Activated CD4-positive, alpha-beta memory T cell treated with anti-CD3 and anti-CD28 coated beads, Interleukin-2, amount 10 ng/mL, durations not matched to agents 7 days and 5 days (primary cell): ENCODE measurements at regions not wholly inside any gene's neighbourhood (a gene's known extent, or its start where the extent isn't known, plus 50 kb on each side); places are given as distances from the start of the nearest gene placed in this dataset.

ENCODE experiments used
- CTCF ChIA-PET: fragments of 350-600 bp; sonication (Branson Sonifier 250); formaldehyde crosslinking; loops from one replicate; lab custom pipeline; 2021; ENCODE audit warnings: antibody characterized with exemption, inconsistent platforms; lab: Charles Lee
- POLR2A ChIA-PET: fragments of 350-600 bp; sonication (Branson Sonifier 250); formaldehyde crosslinking; loops from one replicate; lab custom pipeline; 2021; ENCODE audit warnings: antibody characterized with exemption; lab: Charles Lee
- DNase-seq: peaks from one replicate; pipeline ENCODE4 v3.0.0-alpha.2; 2020
- H3K27ac Mint-ChIP-seq: one replicate; pipeline ENCODE4 v1.8.0; 2021; ENCODE audit warnings: mild to moderate bottlenecking, mixed read lengths
- H3K27me3 Mint-ChIP-seq: one replicate; pipeline ENCODE4 v1.8.0; 2021; ENCODE audit warnings: mixed read lengths
- H3K36me3 Mint-ChIP-seq: one replicate; pipeline ENCODE4 v1.8.0; 2021; ENCODE audit warnings: low read depth, mixed read lengths
- H3K4me1 Mint-ChIP-seq: one replicate; pipeline ENCODE4 v1.8.0; 2021; ENCODE audit warnings: mixed read lengths
- H3K4me3 Mint-ChIP-seq: one replicate; pipeline ENCODE4 v1.8.0; 2021; ENCODE audit warnings: mild to moderate bottlenecking, mixed read lengths
- H3K9me3 Mint-ChIP-seq: one replicate; pipeline ENCODE4 v1.8.0; 2021; ENCODE audit warnings: mixed read lengths

DNA sequence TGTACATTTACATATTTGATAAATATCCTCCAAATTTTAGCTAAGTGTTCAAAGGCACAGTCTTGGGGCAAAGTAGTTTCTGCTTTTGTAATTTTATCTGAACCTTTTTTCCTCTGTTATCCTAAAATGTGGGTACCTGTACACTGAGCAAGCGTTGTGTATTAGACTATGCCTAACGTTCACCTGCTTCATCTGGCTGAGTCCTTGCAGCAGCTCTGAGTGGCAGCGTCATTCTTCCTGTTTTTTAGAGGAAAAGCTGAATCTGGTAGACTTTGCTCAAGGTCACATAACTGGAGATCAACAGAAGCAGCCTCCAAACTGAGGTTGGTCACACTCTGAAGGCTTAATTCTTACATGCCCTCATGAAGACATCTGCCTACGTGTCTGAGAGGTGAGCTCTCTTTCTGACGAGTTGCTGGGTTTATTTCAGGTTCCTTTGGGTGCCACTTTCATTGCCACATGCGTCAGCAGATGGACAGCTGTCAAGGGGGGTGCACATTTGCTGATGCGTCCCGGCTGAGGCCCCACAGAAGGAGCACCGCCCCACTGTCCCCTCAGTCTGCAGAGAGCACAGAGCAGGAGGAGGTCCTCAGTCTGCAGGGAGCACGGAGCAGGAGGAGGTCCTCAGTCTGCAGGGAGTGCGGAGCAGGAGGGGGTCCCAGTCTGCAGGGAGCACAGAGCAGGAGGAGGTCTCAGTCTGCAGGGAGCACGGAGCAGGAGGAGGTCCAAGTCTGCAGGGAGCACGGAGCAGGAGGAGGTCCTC lies 406.5 kb upstream of the SHH start:
- H3K27me3 Mint-ChIP-seq = no peaks in the 10 kb centered on the region
- CTCF ChIA-PET = no interaction called here
- no peaks in the 10 kb centered on the region for H3K4me1 Mint-ChIP-seq

DNA sequence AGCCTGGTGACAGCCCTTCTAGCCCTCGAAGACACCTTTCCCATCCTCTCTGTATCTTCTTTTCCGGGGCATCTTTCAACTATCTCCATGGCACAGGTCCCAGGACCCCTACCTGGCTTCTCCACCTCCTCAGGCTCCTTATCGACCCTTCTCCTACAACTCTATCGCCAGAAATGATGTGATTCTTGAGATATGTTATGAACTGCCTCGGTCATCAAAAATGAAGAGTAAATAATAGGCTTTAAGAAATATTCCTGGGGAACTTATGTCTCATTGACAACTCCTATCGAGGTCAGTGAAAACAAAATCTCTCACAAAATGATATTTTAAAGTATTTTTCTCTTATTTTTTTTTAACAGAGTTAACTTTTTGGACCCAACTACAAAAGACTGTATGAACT lies 405.5 kb upstream of the SHH start:
- CTCF ChIA-PET = no interaction called here
- H3K4me3 Mint-ChIP-seq = no peak overlapping the region
- no peaks in the 10 kb centered on the region for H3K4me1 Mint-ChIP-seq
- DNase-seq = no peak
- H3K27ac Mint-ChIP-seq = no peak overlapping the region
- H3K36me3 Mint-ChIP-seq = no peaks in the 10 kb centered on the region
- POLR2A ChIA-PET = no interaction called here
- no peaks in the 10 kb centered on the region for H3K9me3 Mint-ChIP-seq
- no peaks in the 10 kb centered on the region for H3K27me3 Mint-ChIP-seq

More for the DNA sequence above, 406.5 kb upstream of the SHH start:
- H3K36me3 Mint-ChIP-seq = no peaks in the 10 kb centered on the region
- no peak overlapping the region for H3K4me3 Mint-ChIP-seq
- DNase-seq = no peak
- no peaks in the 10 kb centered on the region for H3K9me3 Mint-ChIP-seq
- POLR2A ChIA-PET = no interaction called here
- H3K27ac Mint-ChIP-seq = no peak overlapping the region

DNA sequence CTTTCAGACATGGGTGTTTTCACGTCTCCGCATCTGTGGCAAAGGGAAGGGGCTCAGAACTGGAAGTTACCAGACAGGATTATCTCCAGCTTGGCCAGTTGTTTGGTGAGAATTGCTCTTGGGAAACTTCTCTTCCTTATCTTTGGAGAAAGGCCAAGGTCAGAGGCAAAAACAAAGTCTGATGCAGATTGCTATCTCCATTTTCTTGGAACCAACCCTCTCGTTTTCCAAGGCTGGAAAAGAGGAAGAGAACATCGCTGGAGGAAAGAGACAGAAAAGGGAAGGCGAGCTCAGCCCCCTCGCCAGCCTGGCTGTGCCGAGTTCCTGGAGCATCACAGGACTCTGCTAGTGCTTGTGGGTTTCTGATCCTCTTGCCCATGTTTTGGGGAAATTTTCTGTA lies 396.8 kb upstream of the SHH start:
- Mint-ChIP-seq H3K4me3 (no peak overlapping the region), H3K9me3 (no peaks in the 10 kb centered on the region), H3K27me3 (no peaks in the 10 kb centered on the region), H3K27ac (no peak overlapping the region), H3K4me1 (no peaks in the 10 kb centered on the region), H3K36me3 (no peaks in the 10 kb centered on the region)
- no peak for DNase-seq
- CTCF ChIA-PET = no interaction called here
- POLR2A ChIA-PET = no interaction called here

DNA sequence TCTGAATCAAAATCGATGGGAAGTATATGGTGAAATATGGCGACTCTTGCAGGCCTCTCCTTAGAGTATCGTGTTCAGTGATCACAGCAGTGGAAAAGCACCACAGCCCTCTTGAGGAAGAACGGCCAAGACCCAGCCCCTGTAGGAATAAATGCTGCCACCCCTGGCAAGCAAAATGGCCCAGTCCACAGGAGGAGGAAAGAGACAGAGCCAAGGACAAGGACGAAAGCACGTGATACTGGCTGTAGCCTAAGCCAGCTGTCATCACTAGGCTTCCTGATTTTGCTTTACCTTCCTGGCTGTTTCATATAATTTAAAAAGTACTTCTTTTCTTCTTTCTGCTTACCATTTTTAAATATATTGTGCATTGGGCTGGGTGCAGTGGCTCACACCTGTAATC lies 395.0 kb upstream of the SHH start:
- Mint-ChIP-seq H3K36me3 (no peaks in the 10 kb centered on the region), H3K27me3 (no peaks in the 10 kb centered on the region), H3K27ac (no peak overlapping the region), H3K9me3 (no peaks in the 10 kb centered on the region), H3K4me3 (no peak overlapping the region), H3K4me1 (no peaks in the 10 kb centered on the region)
- no peak for DNase-seq
- CTCF ChIA-PET = no interaction called here
- POLR2A ChIA-PET = no interaction called here

DNA sequence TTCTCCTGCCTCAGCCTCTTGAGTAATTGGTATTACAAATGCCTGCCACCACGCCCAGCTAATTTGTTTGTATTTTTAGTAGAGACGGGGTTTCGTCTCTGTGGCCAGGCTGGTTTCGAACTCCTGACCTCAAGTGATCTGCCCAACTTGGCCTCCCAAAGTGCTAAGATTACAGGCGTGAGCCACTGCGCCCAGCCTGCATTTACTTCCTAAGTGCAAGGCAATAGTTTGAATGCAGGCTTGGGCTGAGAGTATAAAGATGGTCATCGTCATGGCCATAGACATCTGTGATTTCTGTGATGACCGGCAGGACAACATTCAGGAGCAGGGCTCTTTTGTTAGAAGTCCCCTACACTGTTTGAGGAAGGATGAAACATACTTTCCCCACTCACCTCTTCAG lies 393.9 kb upstream of the SHH start:
- no peaks in the 10 kb centered on the region for H3K4me1 Mint-ChIP-seq
- H3K36me3 Mint-ChIP-seq = no peaks in the 10 kb centered on the region
- no peak for DNase-seq
- H3K27ac Mint-ChIP-seq = no peak overlapping the region
- no peak overlapping the region for H3K4me3 Mint-ChIP-seq
- H3K9me3 Mint-ChIP-seq = no peaks in the 10 kb centered on the region
- POLR2A ChIA-PET = no interaction called here
- CTCF ChIA-PET = no interaction called here
- H3K27me3 Mint-ChIP-seq = no peaks in the 10 kb centered on the region

DNA sequence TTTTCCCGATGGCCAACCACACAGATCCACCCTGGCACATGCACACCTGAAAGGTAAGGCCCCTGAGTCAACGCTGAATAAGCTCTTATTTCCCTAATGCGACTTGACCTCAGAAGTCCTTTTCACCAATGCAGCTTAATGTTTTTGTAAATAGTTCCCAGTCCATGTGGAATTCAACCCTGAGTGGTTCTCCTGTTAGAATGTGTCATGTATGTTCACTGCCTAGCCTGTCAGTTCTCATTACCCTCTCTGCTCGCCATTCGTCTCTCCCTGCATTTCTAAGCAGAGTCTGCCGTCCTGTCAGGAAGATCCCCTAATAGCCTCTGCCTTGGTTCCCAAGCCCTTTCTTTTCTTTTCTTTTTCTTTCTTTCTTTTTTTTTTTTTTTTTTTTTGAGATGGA lies 392.6 kb upstream of the SHH start:
- Mint-ChIP-seq H3K36me3 (no peaks in the 10 kb centered on the region), H3K27me3 (no peaks in the 10 kb centered on the region), H3K4me1 (no peaks in the 10 kb centered on the region), H3K27ac (no peak overlapping the region), H3K9me3 (no peaks in the 10 kb centered on the region), H3K4me3 (no peak overlapping the region)
- CTCF ChIA-PET = no interaction called here
- no peak for DNase-seq
- POLR2A ChIA-PET = no interaction called here

DNA sequence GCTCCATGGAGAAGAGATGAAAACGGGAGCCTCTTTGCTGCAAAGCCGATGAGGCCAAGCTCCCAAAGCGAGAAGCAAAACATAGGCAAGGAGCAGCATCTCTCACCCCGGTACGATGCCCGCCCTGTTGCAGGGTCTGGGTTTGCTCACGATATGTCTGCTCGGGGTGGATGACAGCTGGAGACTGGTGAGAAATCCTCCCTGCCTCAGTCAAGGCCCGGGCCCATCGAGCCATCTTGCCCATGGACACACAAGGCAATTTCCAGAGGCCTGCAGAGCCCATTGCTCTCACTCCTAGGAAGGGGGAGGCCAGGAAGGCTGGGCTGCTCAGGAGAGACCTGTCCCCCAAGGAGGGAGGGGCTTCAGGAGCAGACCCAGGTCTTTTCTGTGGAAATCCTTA lies 391.7 kb upstream of the SHH start:
- H3K36me3 Mint-ChIP-seq = no peaks in the 10 kb centered on the region
- no peaks in the 10 kb centered on the region for H3K9me3 Mint-ChIP-seq

DNA sequence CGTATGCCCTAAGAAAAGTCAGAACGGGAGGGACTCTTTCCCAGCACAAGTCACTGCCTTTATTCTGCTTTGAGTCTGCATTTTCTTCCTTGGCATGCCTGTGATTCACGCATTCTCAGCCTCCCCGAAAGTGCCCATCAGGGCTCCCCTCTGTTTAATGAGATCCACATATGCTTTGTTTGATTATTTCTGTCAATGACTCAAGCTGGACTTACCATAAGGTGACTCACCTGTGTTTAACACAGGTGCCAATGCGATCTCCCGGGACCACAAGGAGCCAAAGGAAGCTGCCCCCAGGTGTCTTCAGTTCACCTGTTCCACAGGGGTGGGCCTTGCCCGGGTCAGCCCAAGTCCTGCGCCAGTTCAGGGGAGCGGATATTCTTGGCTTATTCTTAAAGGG lies 386.0 kb upstream of the SHH start:
- POLR2A ChIA-PET = no interaction called here
- H3K4me3 Mint-ChIP-seq = no peak overlapping the region
- H3K27ac Mint-ChIP-seq = no peak overlapping the region
- H3K9me3 Mint-ChIP-seq = no peaks in the 10 kb centered on the region
- H3K36me3 Mint-ChIP-seq = no peaks in the 10 kb centered on the region
- CTCF ChIA-PET = no interaction called here
- H3K4me1 Mint-ChIP-seq = no peaks in the 10 kb centered on the region
- no peak for DNase-seq
- H3K27me3 Mint-ChIP-seq = no peaks in the 10 kb centered on the region

More for the DNA sequence above, 391.7 kb upstream of the SHH start:
- H3K27ac Mint-ChIP-seq = no peak overlapping the region
- no peaks in the 10 kb centered on the region for H3K27me3 Mint-ChIP-seq
- H3K4me3 Mint-ChIP-seq = no peak overlapping the region
- no peak for DNase-seq
- H3K4me1 Mint-ChIP-seq = no peaks in the 10 kb centered on the region
- ChIA-PET CTCF (no interaction called here), POLR2A (no interaction called here)

DNA sequence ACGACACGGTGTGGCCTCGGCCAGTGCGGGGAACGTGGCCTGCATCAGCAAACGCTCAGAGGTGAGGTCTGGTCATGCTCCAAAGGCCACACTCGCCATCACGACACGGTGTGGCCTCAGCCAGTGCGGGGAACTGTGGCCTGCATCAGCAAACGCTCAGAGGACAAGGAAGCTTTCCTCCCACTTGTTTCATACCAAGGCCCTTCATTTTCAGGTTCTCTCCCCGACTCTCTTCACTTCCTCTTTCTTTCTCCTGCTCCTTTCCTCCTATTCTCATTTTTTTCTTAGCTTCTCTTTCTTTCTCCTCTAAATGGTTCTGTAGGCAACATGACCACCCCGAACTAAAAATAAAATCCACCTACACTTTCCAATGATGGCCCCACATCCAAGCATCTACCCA lies 384.4 kb upstream of the SHH start:
- Mint-ChIP-seq H3K27me3 (no peaks in the 10 kb centered on the region), H3K4me1 (no peaks in the 10 kb centered on the region), H3K4me3 (no peak overlapping the region), H3K9me3 (no peaks in the 10 kb centered on the region), H3K36me3 (no peaks in the 10 kb centered on the region), H3K27ac (no peak overlapping the region)
- ChIA-PET CTCF (no interaction called here), POLR2A (no interaction called here)
- no peak for DNase-seq

DNA sequence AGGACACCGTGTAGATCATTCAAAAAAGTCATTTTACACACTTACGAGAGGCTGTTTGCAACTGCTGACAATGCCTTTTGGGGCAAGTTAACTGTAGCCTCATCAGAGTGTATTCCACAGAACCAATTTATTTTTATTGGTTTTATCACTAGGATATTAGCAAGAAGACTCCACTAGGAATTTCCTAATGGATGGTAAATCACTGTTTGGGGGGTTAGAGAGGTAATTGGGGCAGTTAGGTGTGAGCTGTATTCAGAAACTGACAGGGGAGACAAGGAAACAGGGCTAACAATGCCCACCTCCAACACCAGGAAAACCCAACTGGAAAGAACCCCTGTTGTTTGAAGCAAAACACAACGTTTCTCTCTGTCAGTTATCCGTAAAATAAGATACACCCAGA lies 383.0 kb upstream of the SHH start:
- Mint-ChIP-seq H3K27ac (no peak overlapping the region), H3K4me3 (no peak overlapping the region), H3K9me3 (no peaks in the 10 kb centered on the region), H3K4me1 (no peaks in the 10 kb centered on the region), H3K36me3 (no peaks in the 10 kb centered on the region), H3K27me3 (no peaks in the 10 kb centered on the region)
- CTCF ChIA-PET = no interaction called here
- POLR2A ChIA-PET = no interaction called here
- no peak for DNase-seq

DNA sequence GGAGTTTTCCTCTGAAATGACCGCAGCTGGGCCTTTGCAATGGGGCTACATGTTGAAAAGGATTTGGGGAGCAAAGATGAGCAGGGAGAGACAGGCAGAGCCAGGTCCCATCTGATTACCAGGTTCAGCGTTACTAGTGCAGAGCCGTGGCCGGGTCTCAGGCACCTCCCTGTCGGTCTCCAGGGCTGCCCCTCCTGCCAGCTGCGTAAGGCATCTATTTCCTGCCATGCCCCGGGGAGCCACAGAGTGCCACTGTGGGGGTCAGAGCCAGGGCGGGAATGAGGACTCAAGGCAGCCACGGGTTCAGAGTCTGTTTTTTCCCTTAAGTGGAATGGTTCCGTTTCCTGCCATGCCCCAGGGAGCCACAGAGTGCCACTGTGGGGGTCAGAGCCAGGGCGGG lies 382.6 kb upstream of the SHH start:
- no peak for DNase-seq
- H3K36me3 Mint-ChIP-seq = no peaks in the 10 kb centered on the region
- H3K27me3 Mint-ChIP-seq = no peaks in the 10 kb centered on the region
- no peaks in the 10 kb centered on the region for H3K9me3 Mint-ChIP-seq
- H3K4me1 Mint-ChIP-seq = no peaks in the 10 kb centered on the region
- H3K4me3 Mint-ChIP-seq = no peak overlapping the region
- no peak overlapping the region for H3K27ac Mint-ChIP-seq
- ChIA-PET POLR2A (no interaction called here), CTCF (no interaction called here)

DNA sequence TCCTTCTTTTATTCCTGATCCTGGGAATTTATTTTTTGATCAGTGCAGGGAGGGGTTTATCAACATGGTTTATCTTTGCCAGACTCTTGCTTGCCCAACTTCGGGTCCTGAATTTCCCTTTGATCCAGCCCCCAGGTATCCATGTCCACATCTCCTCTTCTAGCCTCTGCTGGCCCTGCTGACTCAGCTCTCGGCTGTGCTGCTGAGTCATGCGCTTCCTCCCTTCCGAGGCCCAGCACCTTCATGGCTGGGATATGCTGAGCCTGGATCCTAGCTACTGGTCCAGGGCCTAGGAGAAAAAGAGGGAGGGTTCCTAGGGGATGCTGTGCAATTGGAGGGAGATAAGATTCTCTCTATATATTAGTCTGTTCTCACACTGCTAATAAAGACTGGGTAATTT lies 380.7 kb upstream of the SHH start:
- ChIA-PET POLR2A (no interaction called here), CTCF (no interaction called here)

DNA sequence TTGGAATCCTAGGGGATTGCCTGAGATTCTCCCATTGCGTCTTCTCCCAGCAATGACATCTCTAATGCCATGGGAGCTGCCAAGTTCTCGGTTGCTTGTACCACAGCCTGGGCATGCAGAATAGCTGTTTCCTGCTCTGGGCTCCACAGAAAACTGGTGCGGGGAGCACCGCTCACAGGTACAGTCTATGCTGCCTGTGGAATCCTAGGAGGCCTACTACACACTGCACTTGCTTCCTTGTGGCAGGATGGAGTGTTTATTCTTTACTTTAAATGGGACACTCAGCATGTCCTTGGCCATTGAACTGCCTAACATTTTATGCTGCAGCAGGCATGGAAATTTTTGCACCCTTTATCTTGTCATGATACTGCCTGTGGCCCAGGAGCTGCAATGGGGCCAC lies 378.8 kb upstream of the SHH start:
- CTCF ChIA-PET = no interaction called here
- Mint-ChIP-seq H3K27me3 (no peaks in the 10 kb centered on the region), H3K27ac (no peak overlapping the region), H3K4me1 (no peaks in the 10 kb centered on the region), H3K36me3 (no peaks in the 10 kb centered on the region), H3K9me3 (peaks cover 2% of the 10 kb centered on the region), H3K4me3 (no peak overlapping the region)
- DNase-seq = no peak
- POLR2A ChIA-PET = no interaction called here

More for the DNA sequence above, 380.7 kb upstream of the SHH start:
- H3K4me1 Mint-ChIP-seq = no peaks in the 10 kb centered on the region
- H3K27me3 Mint-ChIP-seq = no peaks in the 10 kb centered on the region
- H3K9me3 Mint-ChIP-seq = peaks cover 2% of the 10 kb centered on the region
- H3K4me3 Mint-ChIP-seq = no peak overlapping the region
- H3K36me3 Mint-ChIP-seq = no peaks in the 10 kb centered on the region
- no peak for DNase-seq
- H3K27ac Mint-ChIP-seq = no peak overlapping the region

DNA sequence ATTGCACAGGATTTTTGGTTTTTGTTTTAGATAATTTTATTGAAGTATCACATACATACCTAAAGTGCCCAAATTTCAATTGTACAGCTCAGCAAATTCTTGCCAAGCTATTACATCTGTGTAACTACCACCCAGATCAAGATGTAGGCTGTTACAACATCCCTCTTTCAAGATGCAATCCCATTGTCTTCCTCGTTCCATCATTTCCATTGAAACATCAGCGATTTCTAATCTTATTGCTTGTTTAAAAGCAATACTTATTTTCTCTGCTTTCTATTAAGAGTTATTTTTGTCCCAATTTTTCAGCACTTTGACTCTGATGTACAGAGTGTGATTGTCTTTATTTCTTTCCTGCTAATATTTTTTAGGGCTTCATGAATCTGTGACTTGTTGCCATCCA lies 372.8 kb upstream of the SHH start:
- POLR2A ChIA-PET = no interaction called here
- Mint-ChIP-seq H3K9me3 (peaks cover 2% of the 10 kb centered on the region), H3K4me3 (no peak overlapping the region), H3K27ac (no peak overlapping the region), H3K27me3 (no peaks in the 10 kb centered on the region), H3K36me3 (no peaks in the 10 kb centered on the region), H3K4me1 (no peaks in the 10 kb centered on the region)
- no peak for DNase-seq
- CTCF ChIA-PET = no interaction called here
